PFSK-1 (cell line): ENCODE measurements at regions not wholly inside any gene's neighbourhood (a gene's known extent, or its start where the extent isn't known, plus 50 kb on each side); places are given as distances from the start of the nearest gene placed in this dataset.

Source experiments
- SIN3A ChIP-seq: IDR thresholded peaks from 2 replicates; pipeline ENCODE4 v1.6.1; 2012; ENCODE audit warnings: mild to moderate bottlenecking, low read length, moderate library complexity, borderline replicate concordance; ENCODE audit not compliant: insufficient read depth
- TF ChIP-seq, protein P1 (sequence below), 2 experiments: IDR thresholded peaks; 2 replicates each; pipeline versions ENCODE4 v1.6.1 to v1.8.0; 2011 to 2012; ENCODE audit warnings: low read depth in 2 of 2, low read length in 2 of 2, control low read depth in 1 of 2, inconsistent platforms in 1 of 2, mild to moderate bottlenecking in 1 of 2, moderate library complexity in 1 of 2; ENCODE audit not compliant: insufficient read depth in 1 of 2

DNA sequence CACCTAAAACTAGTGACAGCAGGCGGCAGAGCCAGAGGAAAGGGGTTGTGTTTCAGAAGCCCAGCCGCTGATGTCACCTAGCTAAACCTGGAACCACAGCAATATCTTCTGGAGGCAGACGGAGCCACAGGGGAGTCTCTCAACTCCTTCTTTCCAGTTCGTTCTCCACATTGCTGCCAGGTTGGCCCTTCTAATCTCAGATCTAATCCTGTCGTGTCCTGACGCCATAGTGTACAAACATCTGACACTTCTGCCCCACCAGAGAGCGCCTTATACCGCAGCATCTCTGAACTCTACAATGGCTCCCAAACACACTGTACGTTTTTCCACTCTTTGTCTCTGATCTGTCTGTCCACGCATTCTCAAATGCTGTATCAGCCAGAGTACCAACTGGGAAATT lies 240.0 kb downstream of the SMARCA2 start:
- TF ChIP-seq SIN3A, result no peak
- TF ChIP-seq, protein P1, sequence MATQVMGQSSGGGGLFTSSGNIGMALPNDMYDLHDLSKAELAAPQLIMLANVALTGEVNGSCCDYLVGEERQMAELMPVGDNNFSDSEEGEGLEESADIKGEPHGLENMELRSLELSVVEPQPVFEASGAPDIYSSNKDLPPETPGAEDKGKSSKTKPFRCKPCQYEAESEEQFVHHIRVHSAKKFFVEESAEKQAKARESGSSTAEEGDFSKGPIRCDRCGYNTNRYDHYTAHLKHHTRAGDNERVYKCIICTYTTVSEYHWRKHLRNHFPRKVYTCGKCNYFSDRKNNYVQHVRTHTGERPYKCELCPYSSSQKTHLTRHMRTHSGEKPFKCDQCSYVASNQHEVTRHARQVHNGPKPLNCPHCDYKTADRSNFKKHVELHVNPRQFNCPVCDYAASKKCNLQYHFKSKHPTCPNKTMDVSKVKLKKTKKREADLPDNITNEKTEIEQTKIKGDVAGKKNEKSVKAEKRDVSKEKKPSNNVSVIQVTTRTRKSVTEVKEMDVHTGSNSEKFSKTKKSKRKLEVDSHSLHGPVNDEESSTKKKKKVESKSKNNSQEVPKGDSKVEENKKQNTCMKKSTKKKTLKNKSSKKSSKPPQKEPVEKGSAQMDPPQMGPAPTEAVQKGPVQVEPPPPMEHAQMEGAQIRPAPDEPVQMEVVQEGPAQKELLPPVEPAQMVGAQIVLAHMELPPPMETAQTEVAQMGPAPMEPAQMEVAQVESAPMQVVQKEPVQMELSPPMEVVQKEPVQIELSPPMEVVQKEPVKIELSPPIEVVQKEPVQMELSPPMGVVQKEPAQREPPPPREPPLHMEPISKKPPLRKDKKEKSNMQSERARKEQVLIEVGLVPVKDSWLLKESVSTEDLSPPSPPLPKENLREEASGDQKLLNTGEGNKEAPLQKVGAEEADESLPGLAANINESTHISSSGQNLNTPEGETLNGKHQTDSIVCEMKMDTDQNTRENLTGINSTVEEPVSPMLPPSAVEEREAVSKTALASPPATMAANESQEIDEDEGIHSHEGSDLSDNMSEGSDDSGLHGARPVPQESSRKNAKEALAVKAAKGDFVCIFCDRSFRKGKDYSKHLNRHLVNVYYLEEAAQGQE (IDR thresholded peaks at IDR 0.05; ENCODE audit: insufficient read depth in 1 of 2, low read depth in 2 of 2, low read length in 2 of 2), result no peak
